GM18858 (cell line): ENCODE measurements at regions not wholly inside any gene's neighbourhood (a gene's known extent, or its start where the extent isn't known, plus 50 kb on each side); places are given as distances from the start of the nearest gene placed in this dataset.

Experiments
- ATAC-seq: cut with Tn5 transposase; IDR thresholded peaks from one replicate; pipeline ENCODE4 v1.9.1; 2021; ENCODE audit not compliant: unreplicated experiment

- no peak for ATAC-seq
Observed at GRCh38 chr4:54487491-54487890, 170.3 kb upstream of the KIT start.

DNA sequence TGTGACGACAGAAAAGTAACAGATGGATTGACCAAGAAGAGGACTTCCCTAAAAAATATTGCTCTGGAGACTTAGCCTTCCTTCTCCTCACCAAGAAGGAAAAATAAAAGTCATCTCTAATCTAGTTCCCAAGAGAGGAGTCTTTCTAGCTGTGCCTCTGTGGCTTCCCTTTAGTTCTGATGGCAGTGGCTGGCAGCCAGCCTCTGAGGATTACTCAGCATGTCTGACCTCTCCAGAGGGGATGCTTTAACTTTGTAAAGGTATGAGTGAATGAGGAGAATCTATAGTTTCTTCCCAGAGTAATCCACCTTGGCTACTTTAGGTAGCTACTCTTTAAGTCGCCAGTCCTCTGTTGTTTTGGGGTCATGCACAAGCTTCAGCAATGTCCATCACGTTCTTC is 163.9 kb upstream of the KIT start:
- ATAC-seq, result no peak

GRCh38 chr4:54495091-54495490 is 162.7 kb upstream of the KIT start:
- no peak for ATAC-seq

DNA sequence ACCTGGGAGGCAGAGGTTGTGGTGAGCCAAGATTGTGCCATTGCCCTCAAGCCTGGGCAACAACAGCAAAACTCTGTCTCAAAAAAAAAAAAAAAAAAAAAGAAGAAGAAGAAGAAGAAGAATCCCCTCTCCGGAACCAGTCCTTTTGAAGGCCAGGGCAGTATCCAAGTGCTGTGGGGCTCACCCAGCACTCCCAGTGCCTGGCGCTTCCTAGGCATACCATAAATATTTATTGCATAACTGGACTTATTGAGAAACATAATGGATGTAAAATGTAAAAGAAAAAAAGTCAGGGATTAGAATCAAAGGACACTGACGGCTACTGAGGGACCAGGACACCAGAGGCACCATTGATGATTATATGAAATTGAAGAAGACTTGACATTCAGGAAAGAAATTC is 162.1 kb upstream of the KIT start:
- no peak for ATAC-seq

DNA sequence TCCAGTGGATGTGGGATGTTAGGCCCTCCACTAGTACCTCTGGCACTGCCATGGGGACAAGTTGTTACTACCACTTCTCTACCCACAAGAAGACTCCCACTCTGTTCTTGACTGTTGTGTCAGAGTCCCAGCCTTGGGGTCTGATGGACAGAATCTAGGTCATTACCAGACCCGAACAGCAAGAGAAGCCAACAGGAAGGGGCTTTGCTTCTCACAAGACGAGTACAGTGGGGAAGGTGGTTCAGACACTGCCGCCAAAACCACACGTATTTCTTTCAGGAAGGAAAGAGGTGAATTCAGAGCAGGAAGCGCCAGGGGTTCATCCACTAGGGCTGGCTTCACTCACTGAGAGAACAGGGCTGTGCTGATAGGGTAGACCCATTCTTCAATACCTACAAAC is 161.3 kb upstream of the KIT start:
- ATAC-seq, result no peak

DNA sequence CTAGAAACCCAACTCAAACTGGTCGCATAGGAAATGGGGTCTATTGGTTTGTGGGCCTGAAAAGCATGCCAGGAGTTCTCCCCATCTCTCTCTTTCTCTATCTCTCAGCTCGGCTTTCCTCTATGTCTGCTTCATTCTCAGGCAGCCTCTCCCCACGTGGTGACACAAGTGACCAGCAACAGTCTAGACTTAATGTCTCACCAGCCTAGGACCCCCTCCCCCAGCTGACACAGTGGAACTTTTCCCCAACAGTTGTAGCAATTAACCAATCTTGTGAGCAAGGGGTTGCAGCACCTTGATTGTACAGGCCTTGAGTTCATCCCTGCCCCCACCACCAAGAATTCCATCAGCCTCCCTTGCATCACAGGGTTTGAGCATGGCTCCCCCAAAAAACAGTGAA is 159.8 kb upstream of the KIT start:
- ATAC-seq, result no peak

DNA sequence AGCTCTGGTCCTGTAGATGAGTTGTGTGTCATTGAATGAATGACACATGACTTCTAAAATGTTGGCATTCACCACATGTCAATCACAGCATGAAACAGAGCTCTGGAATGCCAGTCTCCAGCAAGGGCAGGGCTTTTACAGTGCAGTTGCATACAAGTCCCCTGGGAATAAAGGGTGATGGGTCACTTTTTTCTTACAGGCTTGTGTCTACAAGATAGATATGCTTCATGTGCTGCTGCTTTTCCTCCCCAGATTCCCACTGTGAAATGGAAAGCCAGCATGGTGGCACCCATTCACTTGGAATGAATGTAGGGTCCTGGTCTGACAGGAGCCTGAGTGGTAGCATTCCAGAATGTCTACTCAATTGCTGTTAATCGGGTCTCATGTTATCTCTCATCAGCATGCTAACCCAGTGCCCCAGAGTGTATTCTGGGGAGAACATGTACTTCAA is 159.1 kb upstream of the KIT start:
- no peak for ATAC-seq

- no peak for ATAC-seq
Observed at GRCh38 chr4:54499308-54500074, 158.3 kb upstream of the KIT start.

DNA sequence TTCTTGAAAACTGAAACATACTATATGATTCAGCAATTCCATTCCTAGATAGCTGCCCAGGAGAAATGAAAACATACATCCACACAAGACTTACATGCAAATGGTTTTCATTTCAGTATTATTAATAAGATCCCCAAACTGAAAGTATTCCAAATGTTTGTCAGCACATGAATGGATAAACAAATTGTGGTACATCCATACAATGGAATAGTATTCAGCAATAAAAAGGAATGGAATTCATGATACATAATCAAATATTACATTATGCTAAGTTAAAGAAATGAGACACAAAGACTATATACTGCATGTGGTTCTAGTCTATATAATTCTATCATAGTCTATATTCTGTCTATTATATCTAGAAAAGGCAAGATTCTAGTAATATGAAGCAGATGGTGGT is 152.4 kb upstream of the KIT start:
- ATAC-seq, result no peak

DNA sequence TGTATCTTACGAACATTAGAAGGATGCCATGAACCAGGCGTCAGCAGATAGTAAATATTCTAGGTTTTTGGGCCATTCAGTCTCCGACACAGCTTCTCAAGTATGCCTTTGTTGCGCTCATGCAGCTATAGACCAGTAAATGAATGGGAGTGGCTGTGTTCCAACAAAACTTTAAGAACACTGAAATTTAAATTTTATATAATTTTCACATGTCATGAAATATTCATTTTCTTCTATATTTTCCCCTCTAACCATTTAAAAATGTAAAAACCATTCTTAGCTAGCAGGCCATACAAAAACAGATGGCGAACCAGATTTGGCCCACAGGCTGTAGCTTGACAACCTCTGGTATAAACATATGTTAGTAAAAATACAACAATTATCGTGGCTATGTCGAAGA is 151.8 kb upstream of the KIT start:
- ATAC-seq, result no peak

- ATAC-seq, result no peak
Observed at GRCh38 chr4:54509057-54509456, 148.7 kb upstream of the KIT start.

DNA sequence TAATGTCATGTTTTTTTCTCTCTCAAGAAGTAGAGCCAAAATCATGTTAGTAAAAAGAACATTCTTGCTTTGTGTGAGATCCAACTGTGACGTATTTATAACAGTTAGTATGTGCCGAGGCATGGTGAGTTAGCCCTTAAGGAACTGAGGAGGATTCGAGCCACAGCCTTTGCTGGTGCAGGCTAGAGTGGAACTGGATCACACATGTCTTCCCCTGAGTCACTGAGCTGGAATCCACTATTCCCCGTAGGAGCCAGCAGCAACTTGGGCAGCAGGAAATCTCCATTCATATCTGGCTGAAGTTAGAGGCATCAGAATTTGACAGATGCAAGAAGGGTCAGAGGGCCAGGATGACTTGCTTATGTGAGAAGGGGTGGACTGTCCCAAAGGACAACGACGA is 144.6 kb upstream of the KIT start:
- no peak for ATAC-seq

DNA sequence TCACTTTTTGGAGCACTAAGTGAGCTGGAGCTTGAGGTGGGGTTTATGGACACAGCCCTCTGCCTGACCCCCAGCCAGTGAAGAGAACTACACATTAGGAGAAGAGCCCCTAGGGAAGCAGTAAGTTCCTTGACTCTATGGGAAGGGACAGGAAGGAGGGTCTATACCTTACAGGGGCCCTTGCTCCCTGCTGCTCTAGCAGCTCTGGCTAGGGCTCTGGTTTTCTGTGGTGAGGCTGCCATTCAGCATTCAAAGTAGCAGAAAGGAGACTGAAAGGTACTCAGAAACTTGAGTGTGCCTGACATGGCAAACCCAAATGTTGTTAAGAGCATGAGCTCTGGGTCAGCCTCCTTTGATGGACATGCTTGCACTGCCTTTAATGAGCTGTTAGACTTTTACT is 144.0 kb upstream of the KIT start:
- no peak for ATAC-seq

DNA sequence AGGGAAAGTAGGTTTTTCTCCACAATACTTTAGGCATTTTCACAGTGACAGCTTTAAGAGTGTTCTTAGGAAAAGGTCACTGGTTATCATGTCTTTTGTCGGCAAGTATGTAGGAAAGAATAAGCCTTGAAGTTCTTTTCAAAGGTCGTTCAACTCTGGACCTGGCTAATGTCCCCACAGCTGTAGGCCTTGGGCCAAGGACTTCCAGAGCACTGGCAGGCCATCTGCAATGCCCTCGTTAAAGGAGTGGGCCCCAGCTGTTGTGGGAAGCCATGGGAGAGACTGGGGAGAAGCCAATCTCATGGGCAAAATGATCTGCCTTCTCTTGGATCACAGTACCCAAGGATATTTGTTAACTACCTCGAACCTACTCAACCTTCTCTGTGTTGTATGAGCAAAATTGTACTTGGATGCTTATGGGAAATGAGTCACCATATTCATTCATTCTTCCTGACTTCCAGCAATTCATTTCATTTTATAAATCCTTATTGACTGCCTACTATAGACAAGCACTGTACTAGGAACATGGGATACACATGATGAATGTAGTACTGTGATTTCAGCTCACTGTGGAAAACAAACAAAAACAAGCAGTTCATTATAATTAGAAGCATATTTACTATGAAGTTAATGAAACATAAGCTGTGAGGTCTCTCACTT is 141.1 kb upstream of the KIT start:
- ATAC-seq, result no peak

- ATAC-seq, result no peak
Observed at GRCh38 chr4:54517781-54518444, 139.8 kb upstream of the KIT start.

DNA sequence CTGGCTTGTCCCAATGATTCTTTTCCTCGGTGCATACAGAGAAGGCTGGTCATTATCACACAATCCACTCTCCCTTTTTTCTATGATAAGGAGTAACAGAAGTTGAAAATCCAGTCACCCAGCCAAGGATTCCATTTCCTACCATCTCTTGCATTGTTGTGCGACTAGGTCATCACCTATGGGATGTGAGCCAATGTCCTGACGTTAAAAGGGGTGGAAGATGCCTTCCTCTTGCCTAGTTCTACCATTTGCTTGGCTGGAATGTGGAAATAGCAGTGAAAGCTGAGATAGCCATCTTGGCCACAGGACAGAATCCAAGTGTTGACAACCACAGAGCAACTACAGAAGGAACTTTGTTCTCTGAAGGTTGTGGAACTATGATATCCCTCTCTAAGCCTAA is 132.2 kb upstream of the KIT start:
- no peak for ATAC-seq

DNA sequence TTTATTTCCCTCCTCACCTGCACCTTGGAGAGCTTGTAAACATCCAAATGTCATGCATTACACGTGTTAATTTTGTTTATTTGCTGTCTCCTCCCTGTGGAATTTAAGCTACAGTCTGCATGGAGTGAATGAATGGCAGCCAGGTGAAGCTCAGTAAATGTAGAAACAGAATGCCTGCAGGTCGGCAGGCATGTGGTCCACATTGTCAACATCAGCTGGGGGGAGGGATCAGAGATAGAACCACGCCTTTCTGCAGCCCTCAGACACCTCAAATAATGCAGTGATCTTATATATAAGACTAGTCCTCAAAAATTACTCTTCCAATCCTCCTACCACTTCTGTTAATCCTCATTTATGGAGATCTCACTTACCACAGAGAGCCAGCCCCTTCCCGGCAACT is 131.2 kb upstream of the KIT start:
- no peak for ATAC-seq

DNA sequence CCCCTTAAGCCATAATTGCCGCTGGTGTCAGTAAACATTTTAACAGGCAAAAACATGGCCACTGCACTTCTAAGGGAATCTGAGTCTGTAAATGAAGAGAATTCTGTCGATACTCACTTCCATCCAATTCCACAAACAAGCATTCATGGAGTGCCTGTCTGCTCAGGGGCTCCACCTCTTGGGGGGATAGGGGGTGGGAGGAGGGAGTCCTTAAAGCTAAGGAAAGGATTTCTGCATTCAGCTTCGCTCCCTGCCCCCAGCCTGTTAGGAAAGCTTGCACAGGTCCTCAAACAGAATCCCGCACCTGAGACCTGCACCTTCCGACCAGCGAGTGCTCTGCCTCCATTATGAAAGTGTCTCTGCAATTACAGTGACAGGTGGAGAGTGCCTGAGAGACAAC is 130.2 kb upstream of the KIT start:
- no peak for ATAC-seq

- no peak for ATAC-seq
Observed at GRCh38 chr4:54539500-54540029, 118.2 kb upstream of the KIT start.

DNA sequence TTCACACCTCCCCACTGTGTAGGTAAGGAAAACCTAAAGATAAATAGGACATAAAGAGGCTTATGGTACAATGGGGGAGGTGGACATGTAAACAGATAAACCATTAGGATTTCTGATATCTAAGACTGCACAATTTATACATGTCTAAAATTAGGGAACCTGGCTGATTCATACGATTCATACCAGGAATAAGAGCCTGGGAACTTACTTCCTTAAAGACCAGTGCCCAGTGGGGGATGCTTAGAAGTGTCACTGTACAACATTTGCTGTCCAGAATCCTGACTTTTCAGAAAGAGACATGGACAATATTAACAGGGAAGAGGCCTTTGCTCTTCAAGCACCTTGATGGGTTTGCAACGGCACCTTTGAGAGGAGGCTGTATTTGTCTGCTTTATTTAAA is 116.8 kb upstream of the KIT start:
- ATAC-seq, result no peak

GRCh38 chr4:54541426-54542118 is 116.2 kb upstream of the KIT start:
- ATAC-seq, result no peak

GRCh38 chr4:54542119-54542438 is 115.7 kb upstream of the KIT start:
- ATAC-seq, result no peak
